ENCODE measurements at regions not wholly inside any gene's neighbourhood (a gene's known extent, or its start where the extent isn't known, plus 50 kb on each side); places are given as distances from the start of the nearest gene placed in this dataset.

GRCh38 chr13:59182241-59182640, 981.5 kb downstream of the DIAPH3 start:
- TF ChIP-seq CTCF (conservative IDR thresholded peaks at IDR 0.05 in 1 of 2, IDR thresholded peaks at IDR 0.05 in 1 of 2; ENCODE audit: extremely low read depth in 1 of 2, insufficient read depth in 1 of 2, low read depth in 1 of 2, low read length in 2 of 2) (no peak), EZH2 (IDR thresholded peaks at IDR 0.05; ENCODE audit: borderline replicate concordance, low read length) (no peak)

Data from mammary epithelial cell (primary cell).